OCI-LY1 (cell line): ENCODE measurements at regions not wholly inside any gene's neighbourhood (a gene's known extent, or its start where the extent isn't known, plus 50 kb on each side); places are given as distances from the start of the nearest gene placed in this dataset.

ENCODE experiments used
- H2AFZ ChIP-seq: fragments of 200-600 bp; sonication (generic), shearing (Covaris generic); 2 replicates; pipeline ENCODE4 v1.6.0; 2014; ENCODE audit warnings: antibody characterized with exemption, mild to moderate bottlenecking, low read length
- H3F3A ChIP-seq: fragments of 200-600 bp; sonication (generic), shearing (Covaris generic); 2 replicates; pipeline ENCODE4 v1.6.0; 2014; ENCODE audit warnings: mild to moderate bottlenecking, antibody characterized with exemption, low read length, moderate library complexity; ENCODE audit not compliant: insufficient read depth
- H3K27ac ChIP-seq: fragments of 200-600 bp; sonication (generic); 2 replicates; pipeline ENCODE4 v1.5.1; 2014; ENCODE audit warnings: low read length, mixed run types, mild to moderate bottlenecking, low read depth; ENCODE audit not compliant: poor library complexity, severe bottlenecking
- H3K27me3 ChIP-seq: fragments of 200-600 bp; sonication (generic); 2 replicates; pipeline ENCODE4 v1.6.0; 2014; ENCODE audit warnings: antibody characterized with exemption, mild to moderate bottlenecking, low read length, moderate library complexity; ENCODE audit not compliant: insufficient read depth
- H3K36me3 ChIP-seq: fragments of 200-600 bp; sonication (generic); 2 replicates; pipeline ENCODE4 v1.6.1; 2014; ENCODE audit warnings: mild to moderate bottlenecking, antibody characterized with exemption, low read length, moderate library complexity, mixed read lengths; ENCODE audit not compliant: insufficient read depth
- H3K4me1 ChIP-seq: fragments of 200-600 bp; sonication (generic); 2 replicates; pipeline ENCODE4 v1.5.1; 2014; ENCODE audit warnings: mild to moderate bottlenecking, low read length, moderate library complexity; ENCODE audit not compliant: insufficient read depth, severe bottlenecking
- H3K4me2 ChIP-seq: fragments of 200-600 bp; sonication (generic), shearing (Covaris generic); 2 replicates; pipeline ENCODE4 v1.6.1; 2014; ENCODE audit warnings: low read length
- H3K4me3 ChIP-seq: fragments of 200-600 bp; sonication (generic); 2 replicates; pipeline ENCODE4 v1.5.1; 2014; ENCODE audit warnings: low read length, low read depth, mild to moderate bottlenecking, mixed read lengths; ENCODE audit not compliant: poor library complexity, severe bottlenecking
- H3K79me2 ChIP-seq: fragments of 200-600 bp; shearing (Covaris generic); 2 replicates; pipeline ENCODE4 v1.6.1; 2016; ENCODE audit warnings: mixed run types, low read length, mixed read lengths; ENCODE audit not compliant: insufficient read depth
- H3K9ac ChIP-seq: fragments of 200-600 bp; sonication (generic), shearing (Covaris generic); 2 replicates; pipeline ENCODE4 v1.6.1; 2014; ENCODE audit warnings: mild to moderate bottlenecking, low read length, mixed read lengths
- H3K9me2 ChIP-seq: fragments of 200-600 bp; sonication (generic), shearing (Covaris generic); 2 replicates; pipeline ENCODE4 v1.6.1; 2014; ENCODE audit warnings: low read depth, mild to moderate bottlenecking, low read length, mixed read lengths
- H3K9me3 ChIP-seq: fragments of 200-600 bp; shearing (Covaris generic); 2 replicates; pipeline ENCODE4 v1.6.1; 2014; ENCODE audit warnings: low read length, mixed read lengths
- H4K20me1 ChIP-seq: fragments of 200-600 bp; sonication (generic), shearing (Covaris generic); 2 replicates; pipeline ENCODE4 v1.6.0; 2016; ENCODE audit warnings: mild to moderate bottlenecking, low read length; ENCODE audit not compliant: insufficient read depth
- EZH2 ChIP-seq: fragments of 200-600 bp; sonication (generic), shearing (Covaris generic); IDR thresholded peaks from 2 replicates; pipeline ENCODE4 v1.8.0; 2017; ENCODE audit warnings: borderline replicate concordance, mixed run types, mild to moderate bottlenecking, antibody characterized with exemption, low read length, moderate library complexity, mixed read lengths
- TF ChIP-seq, protein P1 (sequence below): fragments of 200-600 bp; sonication (generic), shearing (Covaris generic); IDR thresholded peaks from 2 replicates; pipeline ENCODE4 v1.5.1; 2017; ENCODE audit warnings: mild to moderate bottlenecking, antibody characterized with exemption, low read length, moderate library complexity, mixed read lengths

DNA sequence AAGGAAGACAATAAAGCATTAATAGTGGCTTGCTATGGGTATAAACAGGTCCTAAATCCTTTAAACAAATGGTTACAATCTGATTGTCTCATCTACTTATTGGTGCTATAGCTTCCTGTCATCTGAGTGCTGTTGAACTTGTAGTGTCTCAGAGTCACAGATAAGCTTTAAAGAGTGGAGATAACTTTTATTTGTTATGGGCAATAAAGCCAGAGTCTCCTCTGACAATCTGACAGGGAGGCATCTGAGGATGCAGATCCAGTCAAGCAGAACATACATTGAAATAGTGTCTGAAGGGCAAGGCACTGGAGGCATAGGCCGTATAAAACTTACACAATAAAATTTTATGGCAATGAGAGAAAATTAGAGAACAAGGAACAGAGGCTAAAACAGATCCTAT, 1132.4 kb upstream of the CDH2 start:
- Histone ChIP-seq H3K9ac (no peak overlapping the region), H3F3A (no peaks in the 10 kb centered on the region), H3K36me3 (no peaks in the 10 kb centered on the region), H3K79me2 (no peaks in the 10 kb centered on the region), H3K27me3 (no peaks in the 10 kb centered on the region), H3K9me3 (no peaks in the 10 kb centered on the region), H3K9me2 (no peaks in the 10 kb centered on the region), H3K4me3 (no peak overlapping the region), H3K4me1 (no peaks in the 10 kb centered on the region), H3K4me2 (no peak overlapping the region), H2AFZ (no peak overlapping the region), H3K27ac (no peak overlapping the region), H4K20me1 (no peaks in the 10 kb centered on the region)
- TF ChIP-seq EZH2: no peak
- TF ChIP-seq, protein P1, sequence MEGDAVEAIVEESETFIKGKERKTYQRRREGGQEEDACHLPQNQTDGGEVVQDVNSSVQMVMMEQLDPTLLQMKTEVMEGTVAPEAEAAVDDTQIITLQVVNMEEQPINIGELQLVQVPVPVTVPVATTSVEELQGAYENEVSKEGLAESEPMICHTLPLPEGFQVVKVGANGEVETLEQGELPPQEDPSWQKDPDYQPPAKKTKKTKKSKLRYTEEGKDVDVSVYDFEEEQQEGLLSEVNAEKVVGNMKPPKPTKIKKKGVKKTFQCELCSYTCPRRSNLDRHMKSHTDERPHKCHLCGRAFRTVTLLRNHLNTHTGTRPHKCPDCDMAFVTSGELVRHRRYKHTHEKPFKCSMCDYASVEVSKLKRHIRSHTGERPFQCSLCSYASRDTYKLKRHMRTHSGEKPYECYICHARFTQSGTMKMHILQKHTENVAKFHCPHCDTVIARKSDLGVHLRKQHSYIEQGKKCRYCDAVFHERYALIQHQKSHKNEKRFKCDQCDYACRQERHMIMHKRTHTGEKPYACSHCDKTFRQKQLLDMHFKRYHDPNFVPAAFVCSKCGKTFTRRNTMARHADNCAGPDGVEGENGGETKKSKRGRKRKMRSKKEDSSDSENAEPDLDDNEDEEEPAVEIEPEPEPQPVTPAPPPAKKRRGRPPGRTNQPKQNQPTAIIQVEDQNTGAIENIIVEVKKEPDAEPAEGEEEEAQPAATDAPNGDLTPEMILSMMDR: no peak

DNA sequence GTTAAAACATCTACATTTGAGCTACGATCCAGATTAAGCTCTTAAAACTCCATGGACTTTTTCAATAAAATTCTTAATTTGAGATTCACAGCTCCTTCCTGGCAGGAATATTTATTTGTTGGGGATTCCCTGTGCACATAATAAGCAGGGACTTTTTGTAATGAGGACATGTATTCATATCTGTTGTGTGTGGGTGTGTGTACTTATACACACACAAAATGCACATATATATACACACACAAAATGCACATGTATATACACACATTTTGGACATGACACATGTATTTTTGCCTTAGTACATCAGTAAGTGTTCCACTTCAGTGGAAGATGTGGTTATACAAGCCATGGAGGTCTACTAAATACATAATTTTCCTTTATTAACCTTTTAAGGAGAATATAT, 1131.1 kb upstream of the CDH2 start:
- Histone ChIP-seq H3K9me2 (no peaks in the 10 kb centered on the region), H3K79me2 (no peaks in the 10 kb centered on the region), H3K27me3 (no peaks in the 10 kb centered on the region), H3K9ac (no peak overlapping the region), H4K20me1 (no peaks in the 10 kb centered on the region), H3K36me3 (no peaks in the 10 kb centered on the region), H3K9me3 (no peaks in the 10 kb centered on the region), H3K4me1 (no peaks in the 10 kb centered on the region), H3K4me2 (no peak overlapping the region), H3K4me3 (no peak overlapping the region), H2AFZ (no peak overlapping the region), H3F3A (no peaks in the 10 kb centered on the region), H3K27ac (no peak overlapping the region)
- TF ChIP-seq, protein P1: no peak
- TF ChIP-seq EZH2: no peak

DNA sequence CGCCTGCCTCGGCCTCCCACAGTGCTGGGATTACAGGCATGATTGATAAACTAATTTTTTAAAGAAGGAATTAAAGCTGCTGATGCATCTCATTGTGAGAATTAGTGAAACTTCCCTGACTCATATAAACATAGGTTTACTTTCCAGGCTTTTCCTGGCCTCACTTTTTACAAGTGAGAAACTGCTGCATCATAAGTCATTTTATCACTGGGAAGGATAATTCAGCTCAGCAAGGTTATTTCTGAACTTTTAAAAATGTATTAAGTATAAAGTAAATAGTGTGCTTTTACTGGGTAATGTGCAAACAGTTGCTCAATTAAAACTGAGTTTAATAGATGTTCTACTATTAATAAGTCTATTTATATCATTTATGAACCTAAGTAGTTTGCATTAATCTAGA, 1130.3 kb upstream of the CDH2 start:
- Histone ChIP-seq H3F3A (no peaks in the 10 kb centered on the region), H2AFZ (no peak overlapping the region), H3K9me2 (no peaks in the 10 kb centered on the region), H4K20me1 (no peaks in the 10 kb centered on the region), H3K36me3 (no peaks in the 10 kb centered on the region), H3K4me2 (no peak overlapping the region), H3K4me3 (no peak overlapping the region), H3K79me2 (no peaks in the 10 kb centered on the region), H3K4me1 (no peaks in the 10 kb centered on the region), H3K27ac (no peak overlapping the region), H3K9me3 (no peaks in the 10 kb centered on the region), H3K27me3 (no peaks in the 10 kb centered on the region), H3K9ac (no peak overlapping the region)
- no peak for TF ChIP-seq EZH2
- TF ChIP-seq, protein P1: no peak
